SU-DHL-6 (cell line): ENCODE measurements at regions not wholly inside any gene's neighbourhood (a gene's known extent, or its start where the extent isn't known, plus 50 kb on each side); places are given as distances from the start of the nearest gene placed in this dataset.
"Not testable (repeated sequence)": the region's sequence is repeated elsewhere in the genome, so short reads cannot be mapped to it uniquely, and the experiment has no call there.

Experiments
- H2AFZ ChIP-seq: fragments of 200-600 bp; sonication (generic); 2 replicates; pipeline ENCODE4 v1.6.1; 2014; ENCODE audit warnings: low read depth, mild to moderate bottlenecking, moderate library complexity, mixed read lengths, antibody characterized with exemption, low read length; ENCODE audit not compliant: severe bottlenecking
- H3F3A ChIP-seq: fragments of 200-600 bp; shearing (Covaris generic); 2 replicates; pipeline ENCODE4 v1.6.0; 2016; ENCODE audit warnings: antibody characterized with exemption, mild to moderate bottlenecking; ENCODE audit not compliant: insufficient read depth
- H3K27ac ChIP-seq: fragments of 200-600 bp; sonication (generic); 2 replicates; pipeline ENCODE4 v1.5.1; 2016; ENCODE audit warnings: low read depth, mild to moderate bottlenecking, low read length, moderate library complexity, mixed read lengths
- H3K27me3 ChIP-seq: fragments of 200-600 bp; sonication (generic), shearing (Covaris generic); 2 replicates; pipeline ENCODE4 v1.6.0; 2014; ENCODE audit warnings: mild to moderate bottlenecking, low read length
- H3K36me3 ChIP-seq: fragments of 200-600 bp; sonication (generic); 2 replicates; pipeline ENCODE4 v1.6.1; 2014; ENCODE audit warnings: mild to moderate bottlenecking, low read length, mixed read lengths
- H3K4me2 ChIP-seq: fragments of 300-600, 200-600 bp; shearing (Covaris generic), sonication (generic); 2 replicates; pipeline ENCODE4 v1.6.0; 2014; ENCODE audit warnings: low read length, low read depth, mild to moderate bottlenecking; ENCODE audit not compliant: poor library complexity, severe bottlenecking
- H3K4me3 ChIP-seq: fragments of 200-600 bp; sonication (generic); 2 replicates; pipeline ENCODE4 v1.5.1; 2014; ENCODE audit warnings: antibody characterized with exemption, low read length, mild to moderate bottlenecking, mixed read lengths; ENCODE audit not compliant: insufficient read depth, poor library complexity, severe bottlenecking
- H3K79me2 ChIP-seq: fragments of 200-600 bp; sonication (generic); 2 replicates; pipeline ENCODE4 v1.6.1; 2014; ENCODE audit warnings: mild to moderate bottlenecking, low read length, moderate library complexity; ENCODE audit not compliant: insufficient read depth
- H3K9ac ChIP-seq: fragments of 200-600 bp; sonication (generic); 2 replicates; pipeline ENCODE4 v1.7.0; 2014; ENCODE audit warnings: mild to moderate bottlenecking, low read length
- H3K9me2 ChIP-seq: fragments of 200-600 bp; sonication (generic); replicated peaks from 2 replicates; pipeline ENCODE4 v1.6.1; 2014; ENCODE audit warnings: low read length; ENCODE audit not compliant: insufficient read depth
- H3K9me3 ChIP-seq: fragments of 200-600 bp; sonication (generic); 2 replicates; pipeline ENCODE4 v1.6.1; 2014; ENCODE audit warnings: low read length, mixed read lengths; ENCODE audit not compliant: insufficient read depth
- H4K20me1 ChIP-seq: fragments of 200-600 bp; sonication (generic); 2 replicates; pipeline ENCODE4 v1.6.1; 2014; ENCODE audit warnings: low read depth, mild to moderate bottlenecking, antibody characterized with exemption, low read length, moderate library complexity, mixed read lengths
- CTCF ChIP-seq: fragments of 200-600 bp; sonication (generic); IDR thresholded peaks from one replicate; pipeline ENCODE4 v1.5.1; 2017; ENCODE audit warnings: antibody characterized with exemption, mild to moderate bottlenecking, low read length, moderate library complexity; ENCODE audit not compliant: insufficient read depth, poor library complexity, severe bottlenecking
- EZH2phosphoT487 ChIP-seq: fragments of 200-600 bp; sonication (generic), shearing (Covaris generic); conservative IDR thresholded peaks from 2 replicates; pipeline ENCODE4 v1.6.1; 2018; ENCODE audit warnings: mild to moderate bottlenecking, antibody characterized with exemption, low read length, moderate library complexity, mixed read lengths

DNA sequence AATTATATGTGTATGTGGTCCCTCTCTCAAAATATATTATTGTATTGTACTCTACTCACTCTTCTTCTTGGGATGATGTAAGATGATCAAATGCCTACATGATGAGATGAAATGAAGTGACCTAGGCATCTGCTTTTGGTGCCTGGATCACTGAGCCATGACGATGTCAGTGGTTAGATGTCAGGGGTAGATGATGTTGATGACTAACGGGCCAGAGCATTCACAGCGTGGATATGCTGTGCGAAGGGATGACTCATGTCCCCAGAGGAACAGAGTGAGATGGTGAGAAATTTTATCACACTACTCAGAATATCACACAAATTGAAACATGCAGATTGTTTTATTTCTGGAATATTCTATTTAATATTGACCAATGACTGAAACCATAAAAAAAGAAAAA, 233.9 kb upstream of the CADM2 start:
- no peaks in the 10 kb centered on the region for H4K20me1 ChIP-seq
- no peaks in the 10 kb centered on the region for H3K9me2 ChIP-seq
- H3K79me2 ChIP-seq = no peaks in the 10 kb centered on the region
- no peaks in the 10 kb centered on the region for H3F3A ChIP-seq
- no peak overlapping the region for H3K9ac ChIP-seq
- H3K27me3 ChIP-seq = no peaks in the 10 kb centered on the region
- H3K4me3 ChIP-seq = no peak overlapping the region
- TF ChIP-seq CTCF (no peak), EZH2phosphoT487 (no peak)
- H3K36me3 ChIP-seq = no peaks in the 10 kb centered on the region
- no peak overlapping the region for H3K27ac ChIP-seq
- peak overlapping the region; percentile 1 for H3K4me2 ChIP-seq
- no peaks in the 10 kb centered on the region for H3K9me3 ChIP-seq
- peak overlapping the region; percentile 21 for H2AFZ ChIP-seq

GRCh38 chr3:84727616-84728015, 231.2 kb upstream of the CADM2 start:
- no peaks in the 10 kb centered on the region for H3K9me3 ChIP-seq
- H3K9me2 ChIP-seq = no peaks in the 10 kb centered on the region
- H3K9ac ChIP-seq = no peak overlapping the region
- no peaks in the 10 kb centered on the region for H3K79me2 ChIP-seq
- H3K36me3 ChIP-seq = no peaks in the 10 kb centered on the region
- no peak overlapping the region for H2AFZ ChIP-seq
- no peak overlapping the region for H3K4me3 ChIP-seq
- no peak overlapping the region for H3K27ac ChIP-seq
- TF ChIP-seq EZH2phosphoT487 (no peak), CTCF (no peak)
- no peaks in the 10 kb centered on the region for H3F3A ChIP-seq
- H3K27me3 ChIP-seq = no peaks in the 10 kb centered on the region
- no peaks in the 10 kb centered on the region for H4K20me1 ChIP-seq
- no peak overlapping the region for H3K4me2 ChIP-seq

- not testable (repeated sequence) for H3K9me2 ChIP-seq, H3K79me2 ChIP-seq, H3K27me3 ChIP-seq, H4K20me1 ChIP-seq, H3K4me3 ChIP-seq, H3K27ac ChIP-seq, H3K4me2 ChIP-seq, H3K9ac ChIP-seq, H2AFZ ChIP-seq, H3K36me3 ChIP-seq, H3F3A ChIP-seq, H3K9me3 ChIP-seq
Measured at GRCh38 chr3:84734731-84735130, 224.1 kb upstream of the CADM2 start.

- peak overlapping the region; percentile 58 for H2AFZ ChIP-seq
- H3K27ac ChIP-seq = no peak overlapping the region
- TF ChIP-seq EZH2phosphoT487 (no peak), CTCF (no peak)
- H3K79me2 ChIP-seq = no peaks in the 10 kb centered on the region
- no peaks in the 10 kb centered on the region for H3K36me3 ChIP-seq
- no peaks in the 10 kb centered on the region for H4K20me1 ChIP-seq
- no peaks in the 10 kb centered on the region for H3F3A ChIP-seq
- H3K9me3 ChIP-seq = no peaks in the 10 kb centered on the region
- no peaks in the 10 kb centered on the region for H3K9me2 ChIP-seq
- no peak overlapping the region for H3K9ac ChIP-seq
- H3K27me3 ChIP-seq = no peaks in the 10 kb centered on the region
- H3K4me2 ChIP-seq = no peak overlapping the region
- no peak overlapping the region for H3K4me3 ChIP-seq
Measured at GRCh38 chr3:84738086-84738485, 220.7 kb upstream of the CADM2 start.
